Activated CD4-positive, CD25-positive, alpha-beta regulatory T cell treated with anti-CD3 and anti-CD28 coated beads, Interleukin-2, amount 50 U/mL, for 24 hours (primary cell): ENCODE measurements at regions not wholly inside any gene's neighbourhood (a gene's known extent, or its start where the extent isn't known, plus 50 kb on each side); places are given as distances from the start of the nearest gene placed in this dataset.
"Not testable (repeated sequence)": the region's sequence is repeated elsewhere in the genome, so short reads cannot be mapped to it uniquely, and the experiment has no call there.

Experiments used
- ATAC-seq, 2 donors: fragments of 150-1000 bp; cut with Tn5 transposase; one replicate each; pipeline ENCODE4 v1.10.0; 2021; ENCODE audit warnings: mild to moderate bottlenecking in 1 of 2, moderate library complexity in 1 of 2

- no peak for ATAC-seq
These were observed 806.8 kb downstream of the PLCL1 start for GRCh38 chr2:198611201-198611600.

GRCh38 chr2:198604599-198604998, 800.2 kb downstream of the PLCL1 start:
- ATAC-seq = no peak

GRCh38 chr2:198602986-198603385, 798.6 kb downstream of the PLCL1 start:
- ATAC-seq = not testable (repeated sequence)

- ATAC-seq = no peak
These were observed 793.3 kb downstream of the PLCL1 start for GRCh38 chr2:198597648-198598047.

GRCh38 chr2:198596985-198597384, 792.6 kb downstream of the PLCL1 start:
- no peak for ATAC-seq

- no peak for ATAC-seq
These were observed 791.3 kb downstream of the PLCL1 start for GRCh38 chr2:198595721-198596120.

GRCh38 chr2:198591586-198591985, 787.2 kb downstream of the PLCL1 start:
- no peak for ATAC-seq

- ATAC-seq = no peak
These were observed 783.3 kb downstream of the PLCL1 start for GRCh38 chr2:198587741-198588140.

GRCh38 chr2:198587240-198587639, 782.8 kb downstream of the PLCL1 start:
- ATAC-seq = no peak

GRCh38 chr2:198571393-198571792, 767.0 kb downstream of the PLCL1 start:
- ATAC-seq = no peak

- no peak for ATAC-seq
These were observed 753.8 kb downstream of the PLCL1 start for GRCh38 chr2:198558176-198558575.

GRCh38 chr2:198546122-198546521, 741.7 kb downstream of the PLCL1 start:
- no peak for ATAC-seq

- no peak for ATAC-seq
These were observed 741.0 kb downstream of the PLCL1 start for GRCh38 chr2:198545411-198545810.

GRCh38 chr2:198544461-198544860, 740.1 kb downstream of the PLCL1 start:
- ATAC-seq = no peak

GRCh38 chr2:198534756-198535155, 730.4 kb downstream of the PLCL1 start:
- ATAC-seq = no peak

- ATAC-seq = no peak
These were observed 721.0 kb downstream of the PLCL1 start for GRCh38 chr2:198525211-198525969.

GRCh38 chr2:198523710-198524109, 719.3 kb downstream of the PLCL1 start:
- ATAC-seq = no peak

GRCh38 chr2:198518935-198519334, 714.5 kb downstream of the PLCL1 start:
- ATAC-seq = no peak

GRCh38 chr2:198517976-198518375, 713.6 kb downstream of the PLCL1 start:
- ATAC-seq = no peak

GRCh38 chr2:198508610-198509009, 704.2 kb downstream of the PLCL1 start:
- not testable (repeated sequence) for ATAC-seq

GRCh38 chr2:198499539-198499938, 695.1 kb downstream of the PLCL1 start:
- ATAC-seq = no peak

- ATAC-seq = no peak
These were observed 694.1 kb downstream of the PLCL1 start for GRCh38 chr2:198498516-198498915.

- ATAC-seq = no peak
These were observed 693.7 kb downstream of the PLCL1 start for GRCh38 chr2:198498048-198498447.

- no peak for ATAC-seq
These were observed 690.5 kb downstream of the PLCL1 start for GRCh38 chr2:198494931-198495330.

GRCh38 chr2:198490748-198491147, 686.4 kb downstream of the PLCL1 start:
- no peak for ATAC-seq
